ENCODE measurements at regions not wholly inside any gene's neighbourhood (a gene's known extent, or its start where the extent isn't known, plus 50 kb on each side); places are given as distances from the start of the nearest gene placed in this dataset.

- no peak for TF ChIP-seq EZH2 (IDR thresholded peaks at IDR 0.05; ENCODE audit: borderline replicate concordance, low read depth, low read length, severe bottlenecking)
- TF ChIP-seq, protein P1, sequence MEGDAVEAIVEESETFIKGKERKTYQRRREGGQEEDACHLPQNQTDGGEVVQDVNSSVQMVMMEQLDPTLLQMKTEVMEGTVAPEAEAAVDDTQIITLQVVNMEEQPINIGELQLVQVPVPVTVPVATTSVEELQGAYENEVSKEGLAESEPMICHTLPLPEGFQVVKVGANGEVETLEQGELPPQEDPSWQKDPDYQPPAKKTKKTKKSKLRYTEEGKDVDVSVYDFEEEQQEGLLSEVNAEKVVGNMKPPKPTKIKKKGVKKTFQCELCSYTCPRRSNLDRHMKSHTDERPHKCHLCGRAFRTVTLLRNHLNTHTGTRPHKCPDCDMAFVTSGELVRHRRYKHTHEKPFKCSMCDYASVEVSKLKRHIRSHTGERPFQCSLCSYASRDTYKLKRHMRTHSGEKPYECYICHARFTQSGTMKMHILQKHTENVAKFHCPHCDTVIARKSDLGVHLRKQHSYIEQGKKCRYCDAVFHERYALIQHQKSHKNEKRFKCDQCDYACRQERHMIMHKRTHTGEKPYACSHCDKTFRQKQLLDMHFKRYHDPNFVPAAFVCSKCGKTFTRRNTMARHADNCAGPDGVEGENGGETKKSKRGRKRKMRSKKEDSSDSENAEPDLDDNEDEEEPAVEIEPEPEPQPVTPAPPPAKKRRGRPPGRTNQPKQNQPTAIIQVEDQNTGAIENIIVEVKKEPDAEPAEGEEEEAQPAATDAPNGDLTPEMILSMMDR (IDR thresholded peaks at IDR 0.05; ENCODE audit: borderline replicate concordance, extremely low read depth, low read length, poor library complexity, severe bottlenecking): no peak
Measured at GRCh38 chr21:18550361-18550760, 146.8 kb upstream of the TMPRSS15 start.

Measured in DND-41 (cell line).